Psoas muscle (tissue), 7 donors: ENCODE measurements at regions not wholly inside any gene's neighbourhood (a gene's known extent, or its start where the extent isn't known, plus 50 kb on each side); places are given as distances from the start of the nearest gene placed in this dataset.
A peak's percentile ranks its signal among the peaks of the same experiment; 100 is the strongest.

Experiments
- ATAC-seq, 4 donors: fragments of 200-7000 bp; cut with Tn5 transposase; one replicate each; pipeline ENCODE4 v1.9.1; 2020; ENCODE audit warnings: moderate library complexity in 3 of 4, mild to moderate bottlenecking in 2 of 4
- DNase-seq, 2 donors: peaks; one replicate each; pipeline ENCODE4 v3.0.0-alpha.2; 2020
- H3K27ac ChIP-seq: fragments of 200-600 bp; one replicate; pipeline ENCODE4 v1.8.0; 2022
- H3K27me3 ChIP-seq, 3 donors: fragments of 200-600 bp in 1 of 3; one replicate each; pipeline versions ENCODE4 v1.6.1 to v1.8.0; 2013 to 2022; ENCODE audit warnings: low read length in 2 of 3, mild to moderate bottlenecking in 2 of 3, moderate library complexity in 1 of 3; ENCODE audit not compliant: insufficient read depth in 3 of 3
- H3K36me3 ChIP-seq, 2 donors: fragments of 200-600 bp in 1 of 2; one replicate each; pipeline versions ENCODE4 v1.6.1 to v1.8.0; 2013 to 2022; ENCODE audit warnings: low read depth in 1 of 2, mild to moderate bottlenecking in 1 of 2, moderate library complexity in 1 of 2; ENCODE audit not compliant: insufficient read depth in 1 of 2
- H3K4me1 ChIP-seq: fragments of 200-600 bp; one replicate; pipeline ENCODE4 v1.8.0; 2022
- H3K4me3 ChIP-seq: fragments of 200-600 bp; one replicate; pipeline ENCODE4 v1.8.0; 2022; ENCODE audit warnings: mild to moderate bottlenecking
- H3K9me3 ChIP-seq: fragments of 200-600 bp; one replicate; pipeline ENCODE4 v1.8.0; 2022
- WGBS, 3 donors: extraction: QIAGEN DNeasy Blood & Tissue Kit; methylation state at CpG; one replicate each; pipeline versions ENCODE4 v1.1.6 to v1.1.7; 2013; 5-methylcytosine and 5-hydroxymethylcytosine counted together
- intact Hi-C, 2 donors: fragments of 100-400 bp; cut with DNase I; formaldehyde crosslinking; loops; one replicate each; pipeline versions ENCODE4 v1.11.0 to v1.14.2; 2022
- TF ChIP-seq, protein P1 (sequence below): fragments of 200-600 bp; IDR thresholded peaks from one replicate; pipeline ENCODE4 v1.8.0; 2022; ENCODE audit warnings: antibody characterized with exemption
- donor health status: healthy with polysubstance abuse.
- donor health status: DM: no; HTN: no; CAD: no; lungs with moderate emphysema.
- donor health status: Bipolar disorder and iron deficiency.
- donor health status: healthy.
- donor health status: DM: yes; HTN: yes; CAD: no.
- donor health status: DM: no; HTN: no; CAD: no.
- donor health status: DM: yes; HTN: yes; CAD: no.

DNA sequence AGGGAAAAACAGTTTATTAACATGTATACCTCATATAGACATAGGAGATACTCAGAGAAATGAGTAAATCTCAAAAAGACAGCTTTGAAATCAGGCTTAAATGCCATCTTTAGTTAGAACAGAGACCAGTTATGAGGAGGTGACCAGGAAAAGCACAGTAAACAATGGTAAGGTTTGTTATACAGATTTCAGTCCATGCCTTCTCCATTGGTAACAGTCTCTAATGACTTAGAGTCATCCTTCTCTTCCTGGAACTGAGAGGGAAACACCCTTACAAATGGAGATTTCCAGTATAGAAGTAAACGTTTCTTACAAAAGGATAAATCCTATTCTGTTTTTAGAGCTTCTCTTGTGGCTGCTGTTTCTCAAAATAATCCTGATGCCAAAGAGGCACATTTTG, 476.3 kb upstream of the NAALADL2 start:
- H3K36me3 ChIP-seq, result no peaks in the 10 kb centered on the region
- no peak overlapping the region for H3K27ac ChIP-seq
- DNase-seq, result no peak
- ATAC-seq, result no peak
- intact Hi-C loops, result no loop called here
- H3K9me3 ChIP-seq, result no peaks in the 10 kb centered on the region
- H3K4me1 ChIP-seq, result no peaks in the 10 kb centered on the region
- WGBS, 3 donors, result 39 to 48% (median 39%) methylated on average over 1 of the region's 1 CpG
- TF ChIP-seq, protein P1, sequence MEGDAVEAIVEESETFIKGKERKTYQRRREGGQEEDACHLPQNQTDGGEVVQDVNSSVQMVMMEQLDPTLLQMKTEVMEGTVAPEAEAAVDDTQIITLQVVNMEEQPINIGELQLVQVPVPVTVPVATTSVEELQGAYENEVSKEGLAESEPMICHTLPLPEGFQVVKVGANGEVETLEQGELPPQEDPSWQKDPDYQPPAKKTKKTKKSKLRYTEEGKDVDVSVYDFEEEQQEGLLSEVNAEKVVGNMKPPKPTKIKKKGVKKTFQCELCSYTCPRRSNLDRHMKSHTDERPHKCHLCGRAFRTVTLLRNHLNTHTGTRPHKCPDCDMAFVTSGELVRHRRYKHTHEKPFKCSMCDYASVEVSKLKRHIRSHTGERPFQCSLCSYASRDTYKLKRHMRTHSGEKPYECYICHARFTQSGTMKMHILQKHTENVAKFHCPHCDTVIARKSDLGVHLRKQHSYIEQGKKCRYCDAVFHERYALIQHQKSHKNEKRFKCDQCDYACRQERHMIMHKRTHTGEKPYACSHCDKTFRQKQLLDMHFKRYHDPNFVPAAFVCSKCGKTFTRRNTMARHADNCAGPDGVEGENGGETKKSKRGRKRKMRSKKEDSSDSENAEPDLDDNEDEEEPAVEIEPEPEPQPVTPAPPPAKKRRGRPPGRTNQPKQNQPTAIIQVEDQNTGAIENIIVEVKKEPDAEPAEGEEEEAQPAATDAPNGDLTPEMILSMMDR, result no peak
- H3K4me3 ChIP-seq, result no peak overlapping the region
- H3K27me3 ChIP-seq, result no peaks in the 10 kb centered on the region

DNA sequence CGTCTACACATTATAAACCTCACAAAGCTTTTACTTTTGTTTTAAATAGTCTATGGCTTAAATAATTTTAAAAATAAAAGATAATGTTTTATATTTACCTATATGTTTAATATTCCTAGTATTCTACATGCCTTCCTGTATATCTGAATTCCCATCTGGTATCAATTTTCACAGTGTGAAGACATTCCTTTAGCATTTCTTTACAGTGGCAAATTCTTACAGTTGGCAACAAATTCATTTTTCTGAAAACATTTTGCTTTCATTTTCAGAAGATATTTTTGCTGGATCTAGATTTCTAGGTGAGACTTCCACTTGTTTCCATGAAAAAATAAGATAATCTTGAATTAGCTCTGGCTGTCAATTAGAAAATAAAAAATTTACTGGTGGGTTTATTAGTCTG, 471.4 kb upstream of the NAALADL2 start:
- DNase-seq (no peak), ATAC-seq (no peak)
- Histone ChIP-seq H3K27me3 (no peaks in the 10 kb centered on the region), H3K36me3 (no peaks in the 10 kb centered on the region), H3K27ac (no peak overlapping the region), H3K4me3 (no peak overlapping the region), H3K4me1 (no peaks in the 10 kb centered on the region), H3K9me3 (no peaks in the 10 kb centered on the region)
- TF ChIP-seq, protein P1, result no peak
- intact Hi-C loops, result no loop called here
- 87 to 91% (median 91%) methylated on average over 1 of the region's 1 CpG for WGBS, 3 donors

- no peak for DNase-seq
- no peaks in the 10 kb centered on the region for H3K4me1 ChIP-seq
- intact Hi-C loops, result no loop called here
- no peak for ATAC-seq
- H3K9me3 ChIP-seq, result no peaks in the 10 kb centered on the region
- no peak overlapping the region for H3K27ac ChIP-seq
- no peaks in the 10 kb centered on the region for H3K36me3 ChIP-seq
- TF ChIP-seq, protein P1, result peak; percentile 62
- no peak overlapping the region for H3K4me3 ChIP-seq
- no peaks in the 10 kb centered on the region for H3K27me3 ChIP-seq
These were observed 461.3 kb upstream of the NAALADL2 start for GRCh38 chr3:174397848-174398247.

- intact Hi-C loops, result no loop called here
- Histone ChIP-seq H3K9me3 (no peaks in the 10 kb centered on the region), H3K4me1 (no peaks in the 10 kb centered on the region), H3K27me3 (no peaks in the 10 kb centered on the region), H3K4me3 (no peak overlapping the region), H3K36me3 (no peaks in the 10 kb centered on the region), H3K27ac (no peak overlapping the region)
- ATAC-seq (no peak), DNase-seq (no peak)
- TF ChIP-seq, protein P1, result no peak
- 35 to 97% (median 91%) methylated on average over 1 of the region's 1 CpG for WGBS, 3 donors
These were observed 460.4 kb upstream of the NAALADL2 start for GRCh38 chr3:174398761-174399160.

GRCh38 chr3:174403831-174404230, 455.3 kb upstream of the NAALADL2 start:
- Histone ChIP-seq H3K27ac (no peak overlapping the region), H3K4me3 (no peak overlapping the region), H3K9me3 (no peaks in the 10 kb centered on the region), H3K27me3 (no peaks in the 10 kb centered on the region), H3K36me3 (no peaks in the 10 kb centered on the region), H3K4me1 (no peaks in the 10 kb centered on the region)
- intact Hi-C loops, result no loop called here
- TF ChIP-seq, protein P1, result no peak
- DNase-seq, result no peak
- ATAC-seq, result no peak
